ENCODE measurements at regions not wholly inside any gene's neighbourhood (a gene's known extent, or its start where the extent isn't known, plus 50 kb on each side); places are given as distances from the start of the nearest gene placed in this dataset.

- no peaks in the 10 kb centered on the region for H3K4me1 ChIP-seq (ENCODE audit: control insufficient read depth in 1 of 2, insufficient read depth in 2 of 2, low read length in 2 of 2)
- TF ChIP-seq CTCF (IDR thresholded peaks at IDR 0.05): no peak
- H3K4me3 Mint-ChIP-seq: no peak overlapping the region
- WGBS (ENCODE audit: insufficient coverage): no CpG with 5 or more reads among the region's 1 CpG
- no peaks in the 10 kb centered on the region for H3K27me3 Mint-ChIP-seq (ENCODE audit: low read depth in 3 of 3)
- H3K4me2 ChIP-seq (replicated peaks; ENCODE audit: extremely low read depth, low read length, poor library complexity, severe bottlenecking): no peak overlapping the region
- intact Hi-C loops (cut with micrococcal nuclease): no loop called here
- no peak overlapping the region for H3K27ac ChIP-seq (ENCODE audit: low read depth in 1 of 2, low read length in 2 of 2)
- H3K4me3 ChIP-seq (replicated peaks in 1 of 3; ENCODE audit: low read depth in 2 of 3, low read length in 3 of 3): no peak overlapping the region
- no peaks in the 10 kb centered on the region for H3K4me1 Mint-ChIP-seq
- peaks cover 0 to 5% (median 0%) of the 10 kb centered on the region in 7 donors for H3K9me3 Mint-ChIP-seq
- no peak overlapping the region for H3K9ac ChIP-seq (ENCODE audit: insufficient read depth, low read length, poor library complexity, severe bottlenecking)
- no peak for DNase-seq
- H3K79me2 ChIP-seq (ENCODE audit: insufficient read depth, low read length): no peaks in the 10 kb centered on the region
- H3K27ac Mint-ChIP-seq: no peak overlapping the region
- no peak overlapping the region for H2AFZ ChIP-seq (ENCODE audit: insufficient read depth, low read depth, low read length, poor library complexity, severe bottlenecking)
- no peaks in the 10 kb centered on the region for H3K9me3 ChIP-seq (replicated peaks in 1 of 2; ENCODE audit: control insufficient read depth in 1 of 2, insufficient read depth in 1 of 2, low read length in 2 of 2)
- no peaks in the 10 kb centered on the region for H3K36me3 ChIP-seq (replicated peaks in 1 of 2; ENCODE audit: control insufficient read depth in 1 of 2, insufficient read depth in 2 of 2, low read length in 2 of 2)
- no peaks in the 10 kb centered on the region for H3K36me3 Mint-ChIP-seq
- no peaks in the 10 kb centered on the region for H3K27me3 ChIP-seq (ENCODE audit: control insufficient read depth in 2 of 2, insufficient read depth in 2 of 2, low read length in 2 of 2)
- no peaks in the 10 kb centered on the region for H4K20me1 ChIP-seq (ENCODE audit: insufficient read depth, low read length)
Observed at GRCh38 chr5:153153086-153153485, 337.4 kb upstream of the GRIA1 start.

- Histone ChIP-seq H3K4me2 (replicated peaks; ENCODE audit: extremely low read depth, low read length, poor library complexity, severe bottlenecking) (no peak overlapping the region), H2AFZ (ENCODE audit: insufficient read depth, low read depth, low read length, poor library complexity, severe bottlenecking) (no peak overlapping the region), H4K20me1 (ENCODE audit: insufficient read depth, low read length) (no peaks in the 10 kb centered on the region), H3K27ac (ENCODE audit: low read depth in 1 of 2, low read length in 2 of 2) (no peak overlapping the region), H3K4me3 (replicated peaks in 1 of 3; ENCODE audit: low read depth in 2 of 3, low read length in 3 of 3) (no peak overlapping the region), H3K27me3 (ENCODE audit: control insufficient read depth in 2 of 2, insufficient read depth in 2 of 2, low read length in 2 of 2) (no peaks in the 10 kb centered on the region), H3K79me2 (ENCODE audit: insufficient read depth, low read length) (no peaks in the 10 kb centered on the region), H3K36me3 (replicated peaks in 1 of 2; ENCODE audit: control insufficient read depth in 1 of 2, insufficient read depth in 2 of 2, low read length in 2 of 2) (no peaks in the 10 kb centered on the region), H3K9me3 (replicated peaks in 1 of 2; ENCODE audit: control insufficient read depth in 1 of 2, insufficient read depth in 1 of 2, low read length in 2 of 2) (no peaks in the 10 kb centered on the region), H3K9ac (ENCODE audit: insufficient read depth, low read length, poor library complexity, severe bottlenecking) (no peak overlapping the region), H3K4me1 (ENCODE audit: control insufficient read depth in 1 of 2, insufficient read depth in 2 of 2, low read length in 2 of 2) (no peaks in the 10 kb centered on the region)
- intact Hi-C loops (cut with micrococcal nuclease): no loop called here
- Mint-ChIP-seq H3K4me1 (no peaks in the 10 kb centered on the region), H3K9me3 (peaks cover 0 to 3% (median 0%) of the 10 kb centered on the region in 7 donors), H3K27me3 (ENCODE audit: low read depth in 3 of 3) (no peaks in the 10 kb centered on the region), H3K36me3 (no peaks in the 10 kb centered on the region), H3K27ac (no peak overlapping the region), H3K4me3 (no peak overlapping the region)
- DNase-seq: no peak
- TF ChIP-seq CTCF (IDR thresholded peaks at IDR 0.05): no peak
- 83% methylated on average over 1 of the region's 1 CpG for WGBS (ENCODE audit: insufficient coverage)
Observed at GRCh38 chr5:153157156-153157555, 333.3 kb upstream of the GRIA1 start.
